ENCODE measurements at regions not wholly inside any gene's neighbourhood (a gene's known extent, or its start where the extent isn't known, plus 50 kb on each side); places are given as distances from the start of the nearest gene placed in this dataset.

DNA sequence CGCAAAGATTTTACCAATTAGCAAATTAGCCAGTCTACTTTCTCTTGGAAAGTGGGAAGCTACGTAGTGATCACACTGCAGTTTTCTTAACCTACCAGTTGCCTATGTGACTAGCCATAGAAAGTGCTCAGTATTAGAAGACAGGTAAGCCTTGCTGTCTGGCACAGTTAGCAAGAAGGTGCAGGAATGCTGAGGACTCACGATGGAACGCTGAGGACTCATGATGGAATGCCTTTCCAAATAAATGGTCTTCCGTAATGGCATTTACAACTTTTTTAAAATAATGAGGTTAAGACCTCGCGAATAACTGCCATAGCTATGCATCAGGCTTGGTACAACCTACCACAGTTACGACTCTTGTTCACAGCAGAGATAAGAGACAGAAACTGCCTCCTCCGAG, 1645.6 kb upstream of the MIR17HG start:
- H3K4me3 Mint-ChIP-seq = no peak overlapping the region
- DNase-seq (ENCODE audit: low read depth, low spot score) = no peak
- no peaks in the 10 kb centered on the region for H3K27me3 Mint-ChIP-seq (ENCODE audit: low read depth)
- no peak overlapping the region for H3K27ac Mint-ChIP-seq (ENCODE audit: unreplicated experiment)
- no peaks in the 10 kb centered on the region for H3K4me1 Mint-ChIP-seq
- TF ChIP-seq, protein P1, sequence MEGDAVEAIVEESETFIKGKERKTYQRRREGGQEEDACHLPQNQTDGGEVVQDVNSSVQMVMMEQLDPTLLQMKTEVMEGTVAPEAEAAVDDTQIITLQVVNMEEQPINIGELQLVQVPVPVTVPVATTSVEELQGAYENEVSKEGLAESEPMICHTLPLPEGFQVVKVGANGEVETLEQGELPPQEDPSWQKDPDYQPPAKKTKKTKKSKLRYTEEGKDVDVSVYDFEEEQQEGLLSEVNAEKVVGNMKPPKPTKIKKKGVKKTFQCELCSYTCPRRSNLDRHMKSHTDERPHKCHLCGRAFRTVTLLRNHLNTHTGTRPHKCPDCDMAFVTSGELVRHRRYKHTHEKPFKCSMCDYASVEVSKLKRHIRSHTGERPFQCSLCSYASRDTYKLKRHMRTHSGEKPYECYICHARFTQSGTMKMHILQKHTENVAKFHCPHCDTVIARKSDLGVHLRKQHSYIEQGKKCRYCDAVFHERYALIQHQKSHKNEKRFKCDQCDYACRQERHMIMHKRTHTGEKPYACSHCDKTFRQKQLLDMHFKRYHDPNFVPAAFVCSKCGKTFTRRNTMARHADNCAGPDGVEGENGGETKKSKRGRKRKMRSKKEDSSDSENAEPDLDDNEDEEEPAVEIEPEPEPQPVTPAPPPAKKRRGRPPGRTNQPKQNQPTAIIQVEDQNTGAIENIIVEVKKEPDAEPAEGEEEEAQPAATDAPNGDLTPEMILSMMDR (conservative IDR thresholded peaks at IDR 0.05) = no peak
- H3K36me3 Mint-ChIP-seq (ENCODE audit: low read depth) = no peaks in the 10 kb centered on the region
- peaks cover 7% of the 10 kb centered on the region for H3K9me3 Mint-ChIP-seq

DNA sequence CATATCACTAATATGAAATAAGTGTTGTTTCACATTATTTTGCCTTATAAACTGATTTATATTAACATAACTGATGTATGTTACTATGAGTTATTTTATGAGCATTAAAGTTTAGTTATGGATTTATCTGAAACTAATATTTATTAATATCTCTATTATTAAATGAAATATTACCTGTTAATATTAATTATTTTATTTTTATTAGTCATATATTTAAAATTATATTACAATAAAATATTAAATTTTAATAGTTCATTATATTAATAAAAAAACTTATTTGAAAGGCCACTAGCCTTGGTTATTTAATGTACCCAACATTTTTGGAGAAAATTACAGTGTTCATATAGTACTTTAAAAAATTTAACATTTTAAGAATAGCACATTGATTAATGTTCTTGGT, 1643.4 kb upstream of the MIR17HG start:
- Mint-ChIP-seq H3K4me1 (no peaks in the 10 kb centered on the region), H3K27me3 (ENCODE audit: low read depth) (no peaks in the 10 kb centered on the region), H3K4me3 (no peak overlapping the region), H3K27ac (ENCODE audit: unreplicated experiment) (no peak overlapping the region), H3K9me3 (peaks cover 7% of the 10 kb centered on the region), H3K36me3 (ENCODE audit: low read depth) (no peaks in the 10 kb centered on the region)
- DNase-seq (ENCODE audit: low read depth, low spot score) = no peak
- TF ChIP-seq, protein P1 (conservative IDR thresholded peaks at IDR 0.05) = no peak

DNA sequence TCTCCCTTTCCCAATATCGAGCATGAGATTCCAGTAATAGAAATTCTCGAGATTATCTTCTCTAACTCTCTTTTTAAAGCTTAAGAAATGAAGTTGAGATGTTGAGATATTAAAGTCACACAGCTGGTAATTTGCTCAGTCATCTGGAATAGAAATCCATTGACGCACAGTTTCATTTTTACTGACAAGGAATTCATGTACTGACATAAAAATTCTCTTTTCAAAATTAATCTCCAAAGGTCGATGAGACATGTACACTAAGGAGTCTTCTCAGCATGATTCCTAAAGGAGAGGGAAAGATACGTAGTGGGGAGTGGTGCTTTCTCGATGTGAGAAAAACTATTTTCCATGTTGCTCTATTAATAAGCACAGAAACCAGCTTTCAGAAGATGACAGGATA, 1639.5 kb upstream of the MIR17HG start:
- no peak overlapping the region for H3K27ac Mint-ChIP-seq (ENCODE audit: unreplicated experiment)
- no peak overlapping the region for H3K4me3 Mint-ChIP-seq
- TF ChIP-seq, protein P1 (conservative IDR thresholded peaks at IDR 0.05) = no peak
- H3K36me3 Mint-ChIP-seq (ENCODE audit: low read depth) = no peaks in the 10 kb centered on the region
- no peak for DNase-seq (ENCODE audit: low read depth, low spot score)
- H3K27me3 Mint-ChIP-seq (ENCODE audit: low read depth) = no peaks in the 10 kb centered on the region
- H3K9me3 Mint-ChIP-seq = peaks cover 5% of the 10 kb centered on the region
- H3K4me1 Mint-ChIP-seq = no peaks in the 10 kb centered on the region

DNA sequence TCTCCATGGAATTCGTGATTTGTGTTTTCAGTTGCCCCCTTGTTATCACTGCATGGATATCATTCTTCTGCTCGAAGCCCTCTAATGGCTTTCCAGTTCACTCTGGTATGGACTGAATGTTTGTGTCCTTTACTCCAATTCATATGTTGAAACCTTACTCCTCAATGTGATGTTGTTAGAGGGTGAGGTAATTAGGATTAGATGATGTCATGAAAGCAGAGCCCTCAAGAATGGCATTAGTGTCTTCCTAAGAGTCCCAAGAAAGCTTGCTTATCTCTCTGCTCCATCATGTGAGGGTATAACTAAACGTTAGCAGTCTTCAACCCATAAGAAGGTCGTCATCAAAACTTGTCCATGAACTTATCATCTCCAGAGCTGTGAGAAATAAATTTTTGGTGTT, 1626.3 kb upstream of the MIR17HG start:
- Mint-ChIP-seq H3K9me3 (peaks cover 8% of the 10 kb centered on the region), H3K4me1 (no peaks in the 10 kb centered on the region), H3K27ac (ENCODE audit: unreplicated experiment) (no peak overlapping the region), H3K27me3 (ENCODE audit: low read depth) (no peaks in the 10 kb centered on the region), H3K4me3 (no peak overlapping the region), H3K36me3 (ENCODE audit: low read depth) (peaks cover 4% of the 10 kb centered on the region)
- DNase-seq (ENCODE audit: low read depth, low spot score) = no peak
- TF ChIP-seq, protein P1 (conservative IDR thresholded peaks at IDR 0.05) = no peak

DNA sequence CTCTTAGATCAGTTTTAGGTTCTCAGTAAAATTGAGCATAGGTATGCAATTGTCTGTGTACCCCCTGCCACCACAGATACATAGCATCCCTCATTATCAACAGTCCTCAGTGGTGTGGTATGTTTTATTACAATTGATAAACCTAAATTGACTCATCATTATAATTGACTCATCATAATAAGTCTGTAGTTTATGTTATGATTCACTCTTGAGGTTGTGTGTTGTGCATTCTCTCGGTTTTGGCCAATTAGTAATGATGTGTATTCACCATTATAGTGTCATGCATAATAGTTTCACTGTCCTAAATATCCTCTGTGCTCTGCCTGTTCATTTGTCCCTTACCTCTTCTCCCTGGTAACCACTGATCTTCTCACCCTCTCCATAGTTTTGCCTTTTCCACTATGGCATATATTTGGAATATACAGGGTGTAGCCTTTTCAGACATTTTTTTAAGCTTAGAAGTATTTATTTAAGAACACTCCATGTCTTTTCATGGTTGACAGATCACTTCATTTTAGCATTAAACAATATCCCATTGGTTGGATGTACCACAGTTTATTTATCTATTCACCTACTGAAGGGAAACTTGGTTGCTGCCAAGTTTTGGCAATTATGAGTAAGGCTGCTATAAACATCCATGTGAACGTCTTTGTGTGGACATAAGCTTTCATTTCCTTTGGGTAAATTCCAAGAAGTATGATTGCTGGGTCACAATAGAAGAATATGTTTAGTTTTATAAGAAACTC, 1620.6 kb upstream of the MIR17HG start:
- Mint-ChIP-seq H3K4me1 (no peaks in the 10 kb centered on the region), H3K27me3 (ENCODE audit: low read depth) (no peaks in the 10 kb centered on the region), H3K9me3 (peaks cover 5% of the 10 kb centered on the region), H3K4me3 (no peak overlapping the region), H3K27ac (ENCODE audit: unreplicated experiment) (no peak overlapping the region), H3K36me3 (ENCODE audit: low read depth) (no peaks in the 10 kb centered on the region)
- DNase-seq (ENCODE audit: low read depth, low spot score) = no peak
- TF ChIP-seq, protein P1 (conservative IDR thresholded peaks at IDR 0.05) = no peak
